ENCODE measurements at regions not wholly inside any gene's neighbourhood (a gene's known extent, or its start where the extent isn't known, plus 50 kb on each side); places are given as distances from the start of the nearest gene placed in this dataset.

DNA sequence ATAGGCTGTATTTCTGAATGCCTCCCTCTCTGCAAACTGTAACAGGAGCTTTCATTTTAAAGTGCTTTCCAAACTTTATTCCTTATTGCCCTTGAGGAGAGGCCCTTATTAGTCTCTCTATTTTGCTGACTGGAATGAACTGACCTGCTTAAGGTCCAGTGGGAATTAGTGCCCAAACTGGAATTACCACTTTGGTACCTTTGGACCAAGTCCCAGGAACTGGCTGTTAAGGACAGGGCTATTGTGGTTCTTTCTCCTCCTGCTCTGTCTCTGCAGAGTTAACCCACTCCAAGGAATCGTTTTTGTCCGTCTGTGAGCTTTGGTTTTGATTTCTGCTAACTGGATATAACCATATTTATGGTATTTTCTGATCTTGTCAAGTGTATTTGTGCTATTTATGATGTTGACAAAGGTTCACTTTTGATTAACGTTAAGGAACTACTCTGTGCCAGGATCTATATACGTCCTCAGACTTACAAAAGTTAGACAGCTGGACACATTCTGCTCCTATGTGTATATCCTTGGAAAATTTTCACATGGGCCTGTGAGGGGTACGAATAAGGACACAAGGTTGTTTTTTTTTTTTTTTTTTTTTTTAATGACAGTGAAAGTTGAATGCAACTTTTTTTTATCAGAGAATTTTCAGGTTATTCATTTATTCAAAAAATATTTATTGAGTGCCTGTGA, 189.1 kb upstream of the ANKRD55 start:
- TF ChIP-seq Cebpa-rat (IDR thresholded peaks at IDR 0.05), result no peak
- Histone ChIP-seq H3K9me3 (replicated peaks in 1 of 11) (peaks cover 45 to 87% (median 83%) of the 10 kb centered on the region in 11 experiments), H3K9ac (no peak overlapping the region), H3K4me1 (peaks cover 0 to 30% (median 0%) of the 10 kb centered on the region in 10 experiments; a peak in 7 of 20 replicates), H3K4me3 (no peak overlapping the region), H4K20me1 (no peaks in the 10 kb centered on the region), H3K27ac (no peak overlapping the region), H3K27me3 (no peaks in the 10 kb centered on the region), H3K36me3 (peaks cover 0 to 9% (median 0%) of the 10 kb centered on the region in 11 experiments; a peak in 3 of 22 replicates), H3K4me2 (peak overlapping the region in 2 of 11 experiments; percentile 3 to 34; a peak in 1 of 22 replicates)

DNA sequence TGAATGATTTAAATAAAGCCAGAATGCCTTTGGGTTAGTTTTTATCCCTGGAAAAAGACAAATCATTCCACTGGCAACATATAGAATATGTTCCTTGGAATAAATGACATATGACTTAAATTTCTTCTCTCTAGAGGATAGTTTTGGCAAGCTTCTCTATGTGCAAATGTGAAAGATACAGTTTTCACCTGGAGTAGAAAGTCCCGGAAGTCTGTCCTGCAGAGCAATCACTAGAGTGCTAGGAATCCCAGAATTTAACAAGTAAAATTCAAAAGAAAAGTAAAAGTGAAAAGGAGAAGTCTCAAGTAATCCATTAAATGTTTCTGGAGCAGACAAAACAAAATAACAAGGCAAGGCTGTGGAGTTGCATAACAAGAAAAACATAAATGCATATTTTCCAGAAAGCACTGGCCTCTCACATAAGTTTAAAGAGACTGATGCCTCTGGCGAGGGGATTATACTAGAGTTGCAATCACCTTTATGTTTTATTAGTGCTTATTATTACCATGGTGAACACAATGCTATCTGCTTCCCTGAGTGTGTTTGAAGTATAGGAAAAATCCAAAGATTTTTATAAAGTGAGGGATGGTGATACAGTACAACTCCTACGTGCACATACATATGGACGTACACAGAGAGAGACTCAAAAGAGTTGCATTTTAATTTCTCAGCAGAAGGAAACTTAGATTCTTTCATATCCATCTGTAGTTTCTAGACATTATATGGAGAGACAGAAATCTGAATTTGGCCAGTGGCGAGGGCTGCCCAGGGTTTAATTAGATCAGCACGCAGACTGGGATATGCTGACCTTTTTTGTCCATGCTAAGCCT, 188.3 kb upstream of the ANKRD55 start:
- peaks cover 0 to 9% (median 0%) of the 10 kb centered on the region in 11 experiments; a peak in 3 of 22 replicates for H3K36me3 ChIP-seq
- no peaks in the 10 kb centered on the region for H4K20me1 ChIP-seq
- TF ChIP-seq Cebpa-rat (IDR thresholded peaks at IDR 0.05), result no peak
- no peak overlapping the region for H3K9ac ChIP-seq
- H3K4me3 ChIP-seq, result no peak overlapping the region
- no peaks in the 10 kb centered on the region for H3K27me3 ChIP-seq
- peaks cover 0 to 38% (median 5%) of the 10 kb centered on the region in 10 experiments; a peak in 17 of 20 replicates for H3K4me1 ChIP-seq
- H3K4me2 ChIP-seq, result peak overlapping the region in 2 of 11 experiments; percentile 3 to 34; a peak in 2 of 22 replicates
- H3K27ac ChIP-seq, result no peak overlapping the region
- peaks cover 45 to 90% (median 83%) of the 10 kb centered on the region in 11 experiments for H3K9me3 ChIP-seq (replicated peaks in 1 of 11)

DNA sequence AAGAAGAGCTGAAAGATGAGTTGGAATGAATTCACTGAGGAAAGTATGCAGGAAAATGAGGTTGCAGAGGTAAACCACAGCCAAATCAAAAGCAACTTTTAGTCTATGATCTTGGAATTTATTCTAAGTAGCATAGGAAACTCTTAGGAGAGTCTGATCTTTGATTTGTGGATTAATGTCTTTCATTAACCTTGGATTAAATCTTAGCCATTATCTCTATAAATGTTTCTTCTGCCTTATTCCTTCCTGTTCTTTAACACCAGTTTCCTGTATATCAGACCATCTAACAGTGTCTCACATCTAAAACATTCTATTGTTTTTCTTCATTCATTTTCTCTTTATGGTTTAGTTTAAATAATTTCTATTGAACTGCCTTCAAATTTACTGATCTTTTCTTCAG, 187.2 kb upstream of the ANKRD55 start:
- H3K4me2 ChIP-seq, result no peak overlapping the region
- H3K27ac ChIP-seq, result no peak overlapping the region
- no peaks in the 10 kb centered on the region for H3K27me3 ChIP-seq
- peaks cover 0 to 9% (median 0%) of the 10 kb centered on the region in 11 experiments; a peak in 3 of 22 replicates for H3K36me3 ChIP-seq
- H3K4me3 ChIP-seq, result no peak overlapping the region
- H3K4me1 ChIP-seq, result peaks cover 11 to 48% (median 16%) of the 10 kb centered on the region in 10 experiments
- peaks cover 45 to 90% (median 84%) of the 10 kb centered on the region in 11 experiments for H3K9me3 ChIP-seq (replicated peaks in 1 of 11)
- H3K9ac ChIP-seq, result no peak overlapping the region
- no peak for TF ChIP-seq Cebpa-rat (IDR thresholded peaks at IDR 0.05)
- no peaks in the 10 kb centered on the region for H4K20me1 ChIP-seq

DNA sequence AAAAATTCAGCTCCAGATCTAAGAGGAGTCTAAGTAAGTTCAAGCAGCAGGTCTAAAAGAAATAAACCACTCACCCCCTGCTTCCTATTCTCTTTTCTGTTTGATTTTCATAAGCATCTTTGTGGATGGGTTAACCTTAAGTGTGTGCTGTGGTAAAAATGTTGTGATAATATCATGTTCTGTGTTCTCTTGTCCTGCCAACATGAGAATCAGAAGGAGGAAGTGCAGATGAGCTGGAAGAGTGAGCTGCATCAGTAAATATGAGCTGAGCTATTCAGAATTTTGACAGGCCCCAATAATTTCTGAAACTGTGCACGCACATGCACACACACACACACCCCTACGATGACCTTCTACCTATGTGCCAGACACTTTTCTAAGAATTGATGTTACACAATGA, 186.5 kb upstream of the ANKRD55 start:
- Histone ChIP-seq H3K9ac (no peak overlapping the region), H3K27ac (no peak overlapping the region), H3K4me1 (peaks cover 17 to 54% (median 23%) of the 10 kb centered on the region in 10 experiments), H3K27me3 (no peaks in the 10 kb centered on the region), H3K36me3 (peaks cover 0 to 9% (median 0%) of the 10 kb centered on the region in 11 experiments; a peak in 3 of 22 replicates), H3K9me3 (replicated peaks in 1 of 11) (peaks cover 45 to 85% (median 79%) of the 10 kb centered on the region in 11 experiments), H3K4me3 (no peak overlapping the region), H3K4me2 (no peak overlapping the region), H4K20me1 (no peaks in the 10 kb centered on the region)
- no peak for TF ChIP-seq Cebpa-rat (IDR thresholded peaks at IDR 0.05)

DNA sequence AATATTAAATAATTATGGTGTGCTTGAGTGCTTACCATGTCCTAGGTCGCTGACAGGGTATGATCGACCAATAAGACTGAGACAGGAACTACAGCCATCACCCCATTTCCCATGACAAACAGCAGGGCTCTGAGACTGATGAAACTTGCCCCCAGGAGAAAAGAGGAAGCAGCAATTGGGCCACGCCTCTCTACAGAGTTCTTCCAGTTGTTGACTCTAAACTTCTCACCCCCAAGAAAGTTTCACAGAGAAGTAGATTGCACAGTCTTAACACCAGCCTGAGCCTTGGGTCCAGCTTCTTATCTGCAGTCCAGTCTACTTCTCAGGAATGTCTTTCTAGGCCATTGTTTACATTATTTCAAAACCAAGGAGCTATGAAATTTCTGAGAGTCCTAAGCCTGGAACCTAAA, 182.2 kb upstream of the ANKRD55 start:
- H3K27ac ChIP-seq, result peak overlapping the region; percentile 90 to 98 (median 95)
- no peaks in the 10 kb centered on the region for H3K27me3 ChIP-seq
- peaks cover 59 to 77% (median 61%) of the 10 kb centered on the region in 10 experiments for H3K4me1 ChIP-seq
- H3K36me3 ChIP-seq, result peaks cover 0 to 9% (median 0%) of the 10 kb centered on the region in 11 experiments; a peak in 3 of 22 replicates
- H3K9me3 ChIP-seq (replicated peaks in 1 of 11), result peaks cover 23 to 43% (median 38%) of the 10 kb centered on the region in 11 experiments
- H3K4me2 ChIP-seq, result peak overlapping the region; percentile 82 to 94 (median 87)
- TF ChIP-seq Cebpa-rat (IDR thresholded peaks at IDR 0.05), result peak in 5 of 11 experiments; percentile 23 to 56 (median 37); a peak in 7 of 22 replicates
- H3K9ac ChIP-seq, result peak overlapping the region; percentile 75 to 86 (median 83)
- peak overlapping the region in 8 of 10 experiments; percentile 5 to 52 (median 29); a peak in 9 of 20 replicates for H3K4me3 ChIP-seq
- H4K20me1 ChIP-seq, result no peaks in the 10 kb centered on the region

DNA sequence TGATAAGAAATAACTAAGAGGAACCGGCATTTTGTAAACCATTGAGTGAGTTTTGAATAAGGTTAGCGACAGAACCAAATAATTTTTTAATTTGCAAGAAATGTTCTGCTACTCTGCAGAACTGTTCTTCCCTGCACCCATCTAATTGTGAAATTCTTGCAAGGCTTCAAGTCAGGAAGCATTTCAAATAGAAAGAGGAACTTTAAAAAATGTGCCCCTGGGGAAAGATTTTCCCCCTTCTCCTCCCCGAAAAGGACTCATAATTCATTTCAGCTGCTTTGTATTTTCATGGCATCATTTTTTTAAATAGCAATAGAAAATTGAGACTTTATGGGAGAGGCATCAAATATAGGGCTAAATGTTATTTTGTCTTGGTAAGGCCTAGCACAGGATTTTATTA, 180.9 kb upstream of the ANKRD55 start:
- Histone ChIP-seq H3K9me3 (replicated peaks in 1 of 11) (peaks cover 10 to 39% (median 30%) of the 10 kb centered on the region in 11 experiments), H3K27me3 (no peaks in the 10 kb centered on the region), H3K36me3 (peaks cover 0 to 5% (median 0%) of the 10 kb centered on the region in 11 experiments; a peak in 3 of 22 replicates), H3K4me2 (peak overlapping the region; percentile 82 to 94 (median 87)), H4K20me1 (no peaks in the 10 kb centered on the region), H3K27ac (peak overlapping the region; percentile 90 to 98 (median 95)), H3K4me1 (peaks cover 64 to 90% (median 74%) of the 10 kb centered on the region in 10 experiments), H3K9ac (peak overlapping the region; percentile 75 to 86 (median 83)), H3K4me3 (peak overlapping the region in 9 of 10 experiments; percentile 11 to 52 (median 28); a peak in 13 of 20 replicates)
- TF ChIP-seq Cebpa-rat (IDR thresholded peaks at IDR 0.05), result peak in 8 of 11 experiments; percentile 59 to 97 (median 80); a peak in 12 of 22 replicates

DNA sequence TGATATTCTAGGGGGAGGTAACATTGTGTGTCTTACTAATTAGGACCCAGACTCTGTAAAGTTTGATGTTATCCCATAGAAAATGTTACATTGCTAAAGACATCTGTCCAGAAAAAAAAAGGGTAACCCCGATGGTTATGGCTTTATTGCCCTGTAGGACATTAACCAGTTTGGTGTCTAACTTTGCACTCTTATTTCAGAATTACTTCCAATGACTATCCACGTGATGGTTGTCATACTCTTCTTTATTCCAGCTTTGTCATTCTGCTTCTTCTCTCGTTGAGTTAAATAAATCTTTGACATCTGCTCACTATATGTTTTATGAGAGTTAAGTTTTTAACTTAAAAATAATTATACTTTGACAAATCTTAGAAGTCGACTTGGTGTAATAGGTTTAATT, 180.4 kb upstream of the ANKRD55 start:
- Histone ChIP-seq H3K9ac (peak overlapping the region; percentile 57 to 86 (median 83)), H3K4me1 (peaks cover 64 to 95% (median 75%) of the 10 kb centered on the region in 10 experiments), H3K4me2 (peak overlapping the region; percentile 82 to 94 (median 87)), H4K20me1 (no peaks in the 10 kb centered on the region), H3K4me3 (peak overlapping the region in 8 of 10 experiments; percentile 0 to 52 (median 14); a peak in 5 of 20 replicates), H3K27me3 (no peaks in the 10 kb centered on the region), H3K36me3 (peaks cover 0 to 2% (median 0%) of the 10 kb centered on the region in 11 experiments; a peak in 2 of 22 replicates), H3K9me3 (replicated peaks in 1 of 11) (peaks cover 5 to 34% (median 26%) of the 10 kb centered on the region in 11 experiments; a peak in 20 of 22 replicates), H3K27ac (peak overlapping the region; percentile 90 to 98 (median 95))
- no peak for TF ChIP-seq Cebpa-rat (IDR thresholded peaks at IDR 0.05)

DNA sequence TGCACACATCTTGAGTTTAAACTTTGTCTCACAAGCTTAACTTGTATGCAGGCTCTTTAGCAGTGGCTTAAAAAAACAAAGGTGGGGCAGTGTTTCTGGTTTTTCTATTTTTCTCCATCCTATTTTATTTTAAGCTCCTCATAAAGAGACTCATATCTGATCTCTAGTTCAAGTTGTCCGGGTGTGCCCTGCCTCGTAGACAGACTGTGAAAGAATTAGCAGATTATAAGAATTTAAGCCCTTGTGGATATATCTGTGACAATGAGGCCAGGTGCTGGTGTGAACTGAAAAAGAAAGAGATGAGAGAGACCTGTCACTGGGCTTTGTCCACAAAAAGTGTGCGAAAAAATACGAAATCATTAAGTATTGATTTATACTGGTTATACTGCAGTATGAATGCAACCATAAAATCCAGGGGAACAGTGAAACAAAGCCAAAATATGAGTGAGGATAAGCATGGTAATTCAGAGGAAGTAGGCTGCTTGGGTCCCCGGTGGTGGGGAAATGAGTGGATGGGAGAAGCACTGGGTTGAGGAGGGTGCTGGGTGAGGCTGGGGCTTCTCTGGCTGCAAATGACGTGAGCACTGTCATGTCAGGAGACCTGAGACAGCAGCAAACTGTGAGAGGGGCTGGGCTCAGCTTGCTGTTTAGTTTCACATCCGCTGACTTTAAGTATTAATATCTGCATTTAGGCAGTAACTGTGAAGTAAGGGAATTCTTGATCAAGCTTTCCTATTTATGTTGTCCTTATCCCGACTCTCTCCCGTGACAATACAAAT, 179.7 kb upstream of the ANKRD55 start:
- H3K27ac ChIP-seq, result peak overlapping the region; percentile 90 to 98 (median 95)

More for the DNA sequence above, 179.7 kb upstream of the ANKRD55 start:
- peak overlapping the region in 3 of 10 experiments; percentile 0 to 13 (median 13); a peak in 3 of 20 replicates for H3K4me3 ChIP-seq
- H3K9me3 ChIP-seq (replicated peaks in 1 of 11), result peaks cover 0 to 26% (median 20%) of the 10 kb centered on the region in 11 experiments; a peak in 15 of 22 replicates
- H3K4me1 ChIP-seq, result peaks cover 64 to 95% (median 75%) of the 10 kb centered on the region in 10 experiments
- TF ChIP-seq Cebpa-rat (IDR thresholded peaks at IDR 0.05), result no peak
- H3K9ac ChIP-seq, result peak overlapping the region; percentile 57 to 86 (median 83)
- H4K20me1 ChIP-seq, result no peaks in the 10 kb centered on the region
- no peaks in the 10 kb centered on the region for H3K27me3 ChIP-seq
- H3K36me3 ChIP-seq, result no peaks in the 10 kb centered on the region
- peak overlapping the region; percentile 82 to 94 (median 87) for H3K4me2 ChIP-seq
